GM12892 (cell line): ENCODE measurements at regions not wholly inside any gene's neighbourhood (a gene's known extent, or its start where the extent isn't known, plus 50 kb on each side); places are given as distances from the start of the nearest gene placed in this dataset.

ENCODE experiments used
- POLR2A ChIP-seq: IDR thresholded peaks from 2 replicates; pipeline ENCODE4 v1.6.1; 2011; ENCODE audit warnings: low read depth, low read length, control low read depth
- POLR2AphosphoS5 ChIP-seq: IDR thresholded peaks from 2 replicates; pipeline ENCODE4 v1.6.1; 2011; ENCODE audit warnings: low read depth, low read length, control low read depth
- TAF1 ChIP-seq: IDR thresholded peaks from 2 replicates; pipeline ENCODE4 v1.6.1; 2011; ENCODE audit warnings: low read depth, mild to moderate bottlenecking, control low read depth, low read length, borderline replicate concordance

DNA sequence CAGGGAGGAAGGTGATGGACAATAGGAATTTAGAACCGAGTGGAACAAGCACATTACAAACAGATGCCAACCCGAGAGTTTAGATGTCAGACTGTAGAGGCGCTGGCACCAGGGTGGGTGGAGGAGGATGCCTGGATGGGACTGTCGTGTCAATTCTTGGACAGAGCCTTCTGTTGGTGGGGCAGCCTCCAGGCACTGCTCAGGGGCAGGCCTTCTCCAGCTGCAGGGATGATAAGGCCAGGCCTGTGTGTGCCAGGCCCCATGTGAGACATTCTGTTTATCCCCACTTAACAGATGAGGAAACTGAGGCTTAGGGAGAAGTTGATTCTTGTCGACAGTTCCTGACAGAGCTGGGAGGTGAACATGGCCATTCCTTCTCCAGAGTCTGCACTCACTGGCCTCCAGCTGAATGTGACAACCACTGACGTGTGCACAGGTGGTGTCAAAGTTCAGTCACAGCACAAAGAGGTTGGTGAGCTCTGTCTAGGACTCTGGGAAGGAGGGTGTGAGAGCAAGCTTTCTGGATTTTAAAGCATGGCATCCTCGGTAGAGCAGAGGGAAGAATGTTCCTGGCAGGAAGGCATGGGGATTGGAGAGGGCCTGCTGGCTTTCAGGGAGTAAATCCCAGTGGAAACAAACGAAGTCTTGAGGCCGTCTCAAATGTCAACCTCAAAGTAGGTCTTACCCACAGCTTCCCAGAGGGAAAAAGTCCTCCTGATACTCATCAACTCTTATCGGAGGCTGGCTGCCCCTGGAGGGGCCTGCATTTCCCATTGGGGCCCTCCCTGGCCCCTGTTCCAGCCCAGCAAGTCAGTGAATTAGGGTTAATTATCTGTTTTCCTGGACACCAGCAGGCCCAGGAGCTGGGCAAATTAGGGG lies 52.4 kb downstream of the GLI2 start:
- TF ChIP-seq POLR2A: no peak
- TF ChIP-seq TAF1: no peak
- TF ChIP-seq POLR2AphosphoS5: no peak
